ENCODE measurements at regions not wholly inside any gene's neighbourhood (a gene's known extent, or its start where the extent isn't known, plus 50 kb on each side); places are given as distances from the start of the nearest gene placed in this dataset.
"Not testable (repeated sequence)": the region's sequence is repeated elsewhere in the genome, so short reads cannot be mapped to it uniquely, and the experiment has no call there.

DNA sequence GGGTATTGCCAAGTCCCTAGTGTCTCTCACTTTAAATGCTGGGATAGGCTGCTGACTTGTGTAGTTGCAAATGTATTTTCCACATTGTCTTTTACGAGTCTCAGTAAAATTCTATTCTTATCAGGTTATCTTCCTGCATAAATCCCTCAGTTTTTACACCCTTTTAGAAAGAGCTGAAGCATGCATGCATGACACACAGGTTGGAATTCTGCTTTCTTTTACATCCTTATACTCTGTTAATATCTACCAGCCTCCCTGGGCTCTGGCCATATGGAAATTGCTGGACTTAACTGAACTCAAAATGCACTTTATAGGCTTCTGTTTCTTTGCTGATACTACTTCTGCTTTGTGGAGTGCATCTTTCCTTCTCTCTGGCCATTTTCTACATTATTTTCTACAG, 477.4 kb downstream of the FRK start:
- no peak overlapping the region for H3K4me3 ChIP-seq (replicated peaks in 1 of 3; ENCODE audit: low read depth in 2 of 3, low read length in 3 of 3)
- DNase-seq, result no peak
- H3K4me1 ChIP-seq (ENCODE audit: control insufficient read depth in 1 of 2, insufficient read depth in 2 of 2, low read length in 2 of 2), result no peaks in the 10 kb centered on the region
- H3K4me2 ChIP-seq (replicated peaks; ENCODE audit: extremely low read depth, low read length, poor library complexity, severe bottlenecking), result no peak overlapping the region
- peaks cover 3 to 4% of the 10 kb centered on the region in 2 donors for H3K9me3 ChIP-seq (replicated peaks in 1 of 2; ENCODE audit: control insufficient read depth in 1 of 2, insufficient read depth in 1 of 2, low read length in 2 of 2)
- WGBS (ENCODE audit: insufficient coverage), result no CpG with 5 or more reads among the region's 1 CpG
- H3K79me2 ChIP-seq (ENCODE audit: insufficient read depth, low read length), result no peaks in the 10 kb centered on the region
- intact Hi-C loops (cut with micrococcal nuclease), result no loop called here
- H3K9me3 Mint-ChIP-seq, result peaks cover 0 to 5% (median 0%) of the 10 kb centered on the region in 7 donors
- TF ChIP-seq, protein P1, sequence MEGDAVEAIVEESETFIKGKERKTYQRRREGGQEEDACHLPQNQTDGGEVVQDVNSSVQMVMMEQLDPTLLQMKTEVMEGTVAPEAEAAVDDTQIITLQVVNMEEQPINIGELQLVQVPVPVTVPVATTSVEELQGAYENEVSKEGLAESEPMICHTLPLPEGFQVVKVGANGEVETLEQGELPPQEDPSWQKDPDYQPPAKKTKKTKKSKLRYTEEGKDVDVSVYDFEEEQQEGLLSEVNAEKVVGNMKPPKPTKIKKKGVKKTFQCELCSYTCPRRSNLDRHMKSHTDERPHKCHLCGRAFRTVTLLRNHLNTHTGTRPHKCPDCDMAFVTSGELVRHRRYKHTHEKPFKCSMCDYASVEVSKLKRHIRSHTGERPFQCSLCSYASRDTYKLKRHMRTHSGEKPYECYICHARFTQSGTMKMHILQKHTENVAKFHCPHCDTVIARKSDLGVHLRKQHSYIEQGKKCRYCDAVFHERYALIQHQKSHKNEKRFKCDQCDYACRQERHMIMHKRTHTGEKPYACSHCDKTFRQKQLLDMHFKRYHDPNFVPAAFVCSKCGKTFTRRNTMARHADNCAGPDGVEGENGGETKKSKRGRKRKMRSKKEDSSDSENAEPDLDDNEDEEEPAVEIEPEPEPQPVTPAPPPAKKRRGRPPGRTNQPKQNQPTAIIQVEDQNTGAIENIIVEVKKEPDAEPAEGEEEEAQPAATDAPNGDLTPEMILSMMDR (IDR thresholded peaks at IDR 0.05), result no peak
- no peaks in the 10 kb centered on the region for H3K36me3 ChIP-seq (replicated peaks in 1 of 2; ENCODE audit: control insufficient read depth in 1 of 2, insufficient read depth in 2 of 2, low read length in 2 of 2)
- H3K9ac ChIP-seq (ENCODE audit: insufficient read depth, low read length, poor library complexity, severe bottlenecking), result no peak overlapping the region
- no peaks in the 10 kb centered on the region for H3K27me3 Mint-ChIP-seq (ENCODE audit: low read depth in 3 of 3)
- H4K20me1 ChIP-seq (ENCODE audit: insufficient read depth, low read length), result no peaks in the 10 kb centered on the region
- no peak overlapping the region for H3K4me3 Mint-ChIP-seq
- H3K27ac ChIP-seq (ENCODE audit: low read depth in 1 of 2, low read length in 2 of 2), result no peak overlapping the region
- no peak overlapping the region for H2AFZ ChIP-seq (ENCODE audit: insufficient read depth, low read depth, low read length, poor library complexity, severe bottlenecking)
- no peaks in the 10 kb centered on the region for H3K27me3 ChIP-seq (ENCODE audit: control insufficient read depth in 2 of 2, insufficient read depth in 2 of 2, low read length in 2 of 2)
- no peak overlapping the region for H3K27ac Mint-ChIP-seq
- H3K36me3 Mint-ChIP-seq, result no peaks in the 10 kb centered on the region
- H3K4me1 Mint-ChIP-seq, result no peaks in the 10 kb centered on the region

DNA sequence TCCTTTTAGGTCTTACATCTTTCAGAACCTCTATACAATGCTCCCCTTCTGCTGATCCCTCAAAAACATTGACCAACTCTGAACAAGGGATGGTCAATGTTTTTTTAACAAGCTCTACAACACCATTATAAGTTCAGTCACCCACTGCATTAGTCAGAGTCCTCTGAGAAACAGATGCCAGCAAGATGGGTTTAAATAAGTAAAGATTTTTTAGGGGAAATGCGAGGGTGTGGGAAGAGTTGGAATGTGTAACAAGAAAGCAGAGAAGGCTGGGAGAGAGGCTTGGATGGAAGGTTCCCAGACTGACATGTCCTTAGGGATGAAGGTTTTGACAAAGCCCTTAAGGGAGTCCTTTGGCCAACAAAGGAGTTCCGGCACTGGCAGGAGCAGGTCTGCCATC, 478.3 kb downstream of the FRK start:
- DNase-seq, result no peak
- H3K9me3 ChIP-seq (replicated peaks in 1 of 2; ENCODE audit: control insufficient read depth in 1 of 2, insufficient read depth in 1 of 2, low read length in 2 of 2), result peaks cover 3 to 4% of the 10 kb centered on the region in 2 donors
- no peaks in the 10 kb centered on the region for H3K27me3 ChIP-seq (ENCODE audit: control insufficient read depth in 2 of 2, insufficient read depth in 2 of 2, low read length in 2 of 2)
- H4K20me1 ChIP-seq (ENCODE audit: insufficient read depth, low read length), result no peaks in the 10 kb centered on the region
- no peaks in the 10 kb centered on the region for H3K27me3 Mint-ChIP-seq (ENCODE audit: low read depth in 3 of 3)
- TF ChIP-seq, protein P1 (IDR thresholded peaks at IDR 0.05), result no peak
- no peak overlapping the region for H3K4me3 Mint-ChIP-seq
- intact Hi-C loops (cut with micrococcal nuclease), result no loop called here
- no peaks in the 10 kb centered on the region for H3K4me1 Mint-ChIP-seq
- no peaks in the 10 kb centered on the region for H3K79me2 ChIP-seq (ENCODE audit: insufficient read depth, low read length)
- no peak overlapping the region for H3K27ac Mint-ChIP-seq
- no peak overlapping the region for H3K4me2 ChIP-seq (replicated peaks; ENCODE audit: extremely low read depth, low read length, poor library complexity, severe bottlenecking)
- no peak overlapping the region for H2AFZ ChIP-seq (ENCODE audit: insufficient read depth, low read depth, low read length, poor library complexity, severe bottlenecking)
- H3K4me1 ChIP-seq (ENCODE audit: control insufficient read depth in 1 of 2, insufficient read depth in 2 of 2, low read length in 2 of 2), result no peaks in the 10 kb centered on the region
- peaks cover 0 to 3% (median 0%) of the 10 kb centered on the region in 7 donors for H3K9me3 Mint-ChIP-seq
- no peak overlapping the region for H3K4me3 ChIP-seq (replicated peaks in 1 of 3; ENCODE audit: low read depth in 2 of 3, low read length in 3 of 3)
- 86% methylated on average over 2 of the region's 2 CpGs for WGBS (ENCODE audit: insufficient coverage)
- H3K9ac ChIP-seq (ENCODE audit: insufficient read depth, low read length, poor library complexity, severe bottlenecking), result no peak overlapping the region
- H3K36me3 ChIP-seq (replicated peaks in 1 of 2; ENCODE audit: control insufficient read depth in 1 of 2, insufficient read depth in 2 of 2, low read length in 2 of 2), result no peaks in the 10 kb centered on the region
- no peak overlapping the region for H3K27ac ChIP-seq (ENCODE audit: low read depth in 1 of 2, low read length in 2 of 2)
- no peaks in the 10 kb centered on the region for H3K36me3 Mint-ChIP-seq

DNA sequence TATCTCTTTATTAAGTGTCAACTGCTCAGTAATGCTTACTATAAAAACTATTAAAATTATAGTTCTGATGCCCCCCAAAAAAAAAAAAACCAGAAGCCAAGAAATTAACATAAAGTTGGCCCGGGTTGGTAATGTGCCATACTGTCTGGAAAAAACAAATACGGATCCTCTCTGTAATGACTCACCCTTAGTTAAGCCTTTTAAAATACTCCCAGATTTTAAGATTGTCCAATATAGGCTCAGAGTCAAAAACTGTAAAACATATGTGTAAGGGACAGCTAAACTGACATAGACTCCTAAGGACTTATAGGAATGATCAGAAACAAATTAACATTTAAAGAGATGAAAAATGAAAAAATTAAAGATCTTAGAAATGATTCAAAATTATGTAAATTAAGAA, 481.1 kb downstream of the FRK start:
- H3K9me3 ChIP-seq (replicated peaks in 1 of 2; ENCODE audit: control insufficient read depth in 1 of 2, insufficient read depth in 1 of 2, low read length in 2 of 2); H3K4me1 Mint-ChIP-seq; H2AFZ ChIP-seq (ENCODE audit: insufficient read depth, low read depth, low read length, poor library complexity, severe bottlenecking); H3K27ac ChIP-seq (ENCODE audit: low read depth in 1 of 2, low read length in 2 of 2); H3K36me3 Mint-ChIP-seq; H3K4me3 Mint-ChIP-seq; H3K4me3 ChIP-seq (replicated peaks in 1 of 3; ENCODE audit: low read depth in 2 of 3, low read length in 3 of 3); H3K9me3 Mint-ChIP-seq; H3K36me3 ChIP-seq (replicated peaks in 1 of 2; ENCODE audit: control insufficient read depth in 1 of 2, insufficient read depth in 2 of 2, low read length in 2 of 2); H3K27ac Mint-ChIP-seq; H3K4me2 ChIP-seq (replicated peaks; ENCODE audit: extremely low read depth, low read length, poor library complexity, severe bottlenecking); H3K4me1 ChIP-seq (ENCODE audit: control insufficient read depth in 1 of 2, insufficient read depth in 2 of 2, low read length in 2 of 2); DNase-seq; H3K27me3 ChIP-seq (ENCODE audit: control insufficient read depth in 2 of 2, insufficient read depth in 2 of 2, low read length in 2 of 2); H3K27me3 Mint-ChIP-seq (ENCODE audit: low read depth in 3 of 3); H3K79me2 ChIP-seq (ENCODE audit: insufficient read depth, low read length); H4K20me1 ChIP-seq (ENCODE audit: insufficient read depth, low read length); intact Hi-C loops (cut with micrococcal nuclease); H3K9ac ChIP-seq (ENCODE audit: insufficient read depth, low read length, poor library complexity, severe bottlenecking): not testable (repeated sequence)
- no CpG with 5 or more reads among the region's 2 CpGs for WGBS (ENCODE audit: insufficient coverage)
